D721Med (cell line): ENCODE measurements at regions not wholly inside any gene's neighbourhood (a gene's known extent, or its start where the extent isn't known, plus 50 kb on each side); places are given as distances from the start of the nearest gene placed in this dataset.

ENCODE experiments used
- DNase-seq: peaks from one replicate; pipeline ENCODE4 v3.0.0; 2011; ENCODE audit warnings: low spot score; ENCODE audit not compliant: insufficient read length
- FAIRE-seq: peaks from 2 replicates; lab custom pipeline; 2011; peaks lifted over from hg19 to GRCh38; lab: Jason Lieb, UNC
- CTCF ChIP-seq: IDR thresholded peaks from 2 replicates; pipeline ENCODE4 v1.5.1; 2012; ENCODE audit warnings: mild to moderate bottlenecking, control low read depth; ENCODE audit not compliant: insufficient read depth; ENCODE audit errors: missing control alignments

GRCh38 chr2:5834501-5834900, 142.3 kb downstream of the SOX11 start:
- TF ChIP-seq CTCF: no peak
- DNase-seq: no peak
- no peak for FAIRE-seq

- FAIRE-seq (no peak), DNase-seq (no peak)
- no peak for TF ChIP-seq CTCF
These were observed 147.4 kb downstream of the SOX11 start for GRCh38 chr2:5839550-5839949.

- no peak for TF ChIP-seq CTCF
- FAIRE-seq (no peak), DNase-seq (no peak)
These were observed 148.9 kb downstream of the SOX11 start for GRCh38 chr2:5841126-5841525.

GRCh38 chr2:5842326-5842725, 150.1 kb downstream of the SOX11 start:
- DNase-seq (no peak), FAIRE-seq (no peak)
- no peak for TF ChIP-seq CTCF

- no peak for FAIRE-seq
- no peak for TF ChIP-seq CTCF
- DNase-seq: no peak
These were observed 153.7 kb downstream of the SOX11 start for GRCh38 chr2:5845798-5846330.

GRCh38 chr2:5846881-5847280, 154.7 kb downstream of the SOX11 start:
- no peak for TF ChIP-seq CTCF
- no peak for FAIRE-seq

GRCh38 chr2:5849562-5849961, 157.4 kb downstream of the SOX11 start:
- TF ChIP-seq CTCF: no peak
- DNase-seq: no peak
- FAIRE-seq: no peak

More at GRCh38 chr2:5846881-5847280, 154.7 kb downstream of the SOX11 start:
- DNase-seq: no peak
